GM21447 (cell line): ENCODE measurements at regions not wholly inside any gene's neighbourhood (a gene's known extent, or its start where the extent isn't known, plus 50 kb on each side); places are given as distances from the start of the nearest gene placed in this dataset.

Source experiments
- ATAC-seq: cut with Tn5 transposase; IDR thresholded peaks from one replicate; pipeline ENCODE4 v1.9.1; 2021; ENCODE audit not compliant: unreplicated experiment

- no peak for ATAC-seq
These were observed 267.1 kb downstream of the ADGB start for GRCh38 chr6:146865756-146866379.

DNA sequence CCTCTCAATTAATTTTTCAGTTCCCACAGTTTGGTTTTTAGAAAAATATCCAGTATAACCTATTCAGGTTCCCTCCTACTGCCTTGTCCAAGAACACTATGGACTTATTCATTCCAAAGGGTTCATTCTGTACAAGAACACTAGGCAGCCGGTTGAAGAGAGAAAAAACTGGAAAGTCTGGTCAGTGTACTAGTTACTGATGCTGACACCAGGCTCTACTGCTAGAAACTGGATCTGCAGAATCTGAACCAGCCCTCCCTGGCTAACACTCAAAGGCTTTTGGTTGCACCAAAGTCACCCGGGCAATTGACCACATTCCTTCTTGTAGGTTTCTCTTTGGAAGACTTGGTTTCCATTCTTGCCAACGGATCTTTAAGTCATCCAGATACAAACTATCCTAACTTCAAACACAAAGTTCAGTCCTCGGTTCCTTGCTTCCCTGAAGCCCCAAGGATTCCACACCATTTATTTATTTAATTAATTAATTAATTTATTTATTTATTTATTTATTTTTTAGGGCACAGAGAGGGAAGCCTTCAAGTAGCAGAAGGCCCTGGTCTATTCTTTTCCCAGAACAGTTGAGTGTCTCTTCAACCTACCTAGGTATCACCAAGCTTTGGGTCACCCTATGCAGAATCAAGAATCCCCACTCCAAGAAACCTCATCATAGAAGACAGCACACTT, 268.1 kb downstream of the ADGB start:
- ATAC-seq, result no peak

DNA sequence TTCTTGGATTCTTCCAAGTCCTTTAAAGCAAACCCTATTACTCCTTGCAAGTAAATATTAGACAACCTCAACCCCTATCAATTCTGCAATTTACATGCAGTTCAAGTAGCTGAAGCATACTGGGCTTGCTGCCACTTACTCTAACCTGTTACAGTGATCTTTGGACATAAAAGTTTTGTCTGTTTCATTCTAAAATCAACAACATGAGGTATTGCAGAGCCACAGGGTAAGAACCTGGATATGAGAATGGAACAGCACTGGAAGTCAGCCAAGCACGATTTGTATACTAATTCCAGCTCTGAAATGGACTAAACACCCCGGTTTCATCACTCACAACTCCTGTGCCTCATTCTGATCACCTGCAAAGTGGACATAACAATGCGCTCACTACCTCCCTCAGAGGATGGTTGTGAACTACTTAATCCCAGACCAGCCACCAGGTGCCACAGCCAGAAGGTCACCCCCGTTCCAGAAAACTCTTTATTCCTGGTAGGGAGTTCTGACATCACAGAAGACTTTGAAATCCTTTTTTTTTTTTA, 270.0 kb downstream of the ADGB start:
- ATAC-seq, result no peak

GRCh38 chr6:146870760-146871159, 272.0 kb downstream of the ADGB start:
- ATAC-seq, result no peak

GRCh38 chr6:146871611-146872425, 273.0 kb downstream of the ADGB start:
- ATAC-seq, result no peak

DNA sequence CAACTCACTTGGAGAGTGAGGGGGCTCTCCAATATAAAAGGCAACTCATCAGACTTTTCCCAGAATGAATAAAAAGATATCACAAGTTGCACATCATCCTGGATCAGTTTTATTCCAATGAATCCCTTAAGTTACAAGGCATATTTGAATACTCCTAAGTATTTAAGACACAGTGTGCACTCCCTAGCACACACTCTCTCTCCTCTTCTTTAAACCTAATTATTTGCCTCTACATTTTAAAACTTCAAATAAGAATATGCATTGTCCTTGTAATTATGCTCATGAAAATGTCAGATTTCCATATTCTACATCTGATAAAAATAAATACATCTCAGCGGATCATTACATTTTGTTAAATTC, 273.6 kb downstream of the ADGB start:
- no peak for ATAC-seq

- no peak for ATAC-seq
These were observed 275.7 kb downstream of the ADGB start for GRCh38 chr6:146874278-146875018.

DNA sequence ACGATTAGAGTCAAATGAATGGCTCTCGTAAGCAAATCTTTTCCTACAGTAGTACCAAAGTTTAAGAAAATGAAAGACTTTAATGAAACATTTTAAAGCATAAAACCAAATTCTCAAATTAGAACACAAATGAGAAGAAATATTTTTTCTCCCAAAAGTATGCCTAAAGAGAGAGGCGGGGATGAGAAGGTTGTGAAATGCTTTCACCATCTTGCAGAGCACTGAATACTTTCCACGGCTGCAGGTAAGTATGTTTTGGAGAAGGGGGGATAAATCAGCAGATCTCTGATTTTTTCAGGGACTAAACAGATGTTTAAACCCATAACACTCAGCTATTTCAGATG, 277.1 kb downstream of the ADGB start:
- ATAC-seq, result no peak

DNA sequence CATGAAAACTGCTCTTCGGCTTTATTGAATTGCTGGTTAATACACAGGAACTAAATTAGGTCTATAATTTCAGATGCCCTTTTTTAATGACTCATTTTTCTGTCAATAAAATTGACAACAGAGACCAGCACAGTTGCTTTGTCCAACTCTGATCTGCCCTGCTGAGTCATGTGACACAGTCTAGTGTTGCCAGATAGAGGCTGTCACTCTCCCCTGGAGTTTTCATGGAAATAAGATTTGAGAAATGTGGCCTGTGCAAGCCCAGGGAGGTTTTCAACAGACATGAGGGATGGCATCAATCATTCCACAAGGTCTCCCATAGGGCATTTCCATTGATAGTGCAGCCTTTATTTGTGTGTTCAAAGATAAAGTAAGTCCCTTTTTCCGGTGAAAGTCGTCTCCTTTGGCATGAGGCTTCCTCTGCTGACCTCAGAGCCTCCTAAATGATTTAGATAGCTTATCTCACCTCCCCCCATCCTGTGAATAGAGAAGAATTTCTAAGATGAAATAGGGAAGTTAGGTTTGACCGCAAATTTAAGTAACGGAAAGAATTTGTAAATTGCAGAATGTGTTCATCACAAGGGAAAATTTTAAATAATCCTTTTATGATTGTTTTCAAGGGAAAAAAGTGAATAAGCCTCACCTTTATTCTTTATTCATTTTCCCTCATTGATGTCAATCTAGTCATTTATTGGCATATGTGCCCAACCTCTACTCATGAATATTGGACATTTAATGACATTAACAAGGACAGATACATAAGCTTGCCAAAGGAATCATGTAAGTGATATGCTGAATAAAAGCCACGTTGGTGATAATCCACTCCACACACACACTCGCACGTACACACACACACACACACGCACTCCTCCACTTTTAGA, 277.7 kb downstream of the ADGB start:
- ATAC-seq, result peak; percentile 57

- no peak for ATAC-seq
These were observed 279.6 kb downstream of the ADGB start for GRCh38 chr6:146878168-146878951.

- ATAC-seq, result no peak
These were observed 280.2 kb downstream of the ADGB start for GRCh38 chr6:146878952-146879340.

DNA sequence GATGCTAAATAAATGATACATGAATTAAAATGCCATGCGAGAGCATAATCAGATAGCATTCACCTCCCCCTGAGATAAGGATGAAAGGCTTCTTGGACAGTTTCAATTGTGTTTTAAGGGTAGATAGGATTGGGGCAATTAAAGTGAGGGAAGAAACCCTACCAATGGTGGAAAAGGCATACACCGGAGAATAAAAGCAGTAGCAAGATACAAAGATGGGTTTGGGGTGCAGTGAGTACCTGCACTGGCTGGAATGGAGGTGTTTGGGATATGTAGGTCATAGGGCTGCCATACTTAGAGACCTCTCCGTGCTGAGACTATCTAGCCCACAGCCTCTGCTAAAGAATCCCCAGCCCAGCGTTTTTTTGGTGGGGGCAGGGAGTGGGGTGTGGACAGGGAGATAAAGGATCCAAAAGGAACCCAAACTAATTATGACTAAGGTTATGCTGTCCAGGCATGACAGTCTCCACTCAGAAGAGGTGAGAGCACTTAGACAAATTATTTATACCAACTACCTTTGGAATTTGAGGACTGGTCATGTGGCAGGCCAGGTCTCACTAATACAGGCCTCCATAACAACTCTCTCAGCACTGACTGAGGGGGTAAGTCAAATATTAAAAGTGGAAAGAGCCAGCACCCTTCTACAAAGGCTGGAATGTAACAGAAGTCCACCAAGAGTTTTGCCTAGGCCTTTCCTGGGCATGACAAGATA, 280.8 kb downstream of the ADGB start:
- ATAC-seq, result no peak

DNA sequence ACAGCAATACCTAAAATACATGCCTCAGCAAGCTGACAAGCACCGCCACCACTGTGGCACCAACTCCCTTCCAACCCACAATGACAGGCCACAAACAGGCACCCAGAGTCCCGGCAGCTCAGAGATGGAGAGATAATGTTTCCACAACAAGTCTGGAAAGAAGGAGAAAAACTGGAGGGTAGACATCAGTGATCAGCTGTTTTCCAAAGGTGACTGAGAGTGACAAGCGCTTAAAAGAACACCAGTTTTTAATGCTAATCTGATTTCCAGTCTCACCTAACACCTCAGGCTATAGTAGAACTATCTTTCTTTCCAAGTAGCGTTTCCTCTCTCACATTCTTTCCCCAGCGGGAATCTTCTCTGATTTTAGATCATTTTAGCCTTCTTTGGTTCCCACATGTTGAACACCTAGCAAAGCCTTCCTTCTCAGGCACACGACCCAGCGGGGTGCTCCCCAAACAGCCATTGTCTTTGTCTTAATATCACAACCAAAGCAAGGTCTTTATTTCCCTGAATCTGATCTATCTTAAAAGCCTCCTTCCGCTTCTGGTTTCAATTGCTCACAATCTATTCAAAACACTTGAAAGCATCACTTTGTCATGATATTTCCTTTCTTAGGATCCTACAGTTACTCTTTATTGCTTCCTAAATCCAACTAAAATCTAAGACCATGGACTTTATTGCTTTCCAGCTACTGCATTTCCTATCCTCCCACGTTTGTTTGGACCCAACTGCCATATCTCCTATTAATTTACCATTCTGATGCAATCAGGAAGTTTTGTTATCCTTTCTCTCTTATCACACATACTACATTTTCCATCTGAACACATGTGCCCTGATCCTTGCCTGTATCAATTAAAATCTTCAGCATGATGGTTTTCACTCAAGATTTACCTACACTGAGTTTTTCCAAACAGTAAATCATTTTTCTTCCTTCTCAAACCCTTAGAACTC, 282.7 kb downstream of the ADGB start:
- no peak for ATAC-seq

- ATAC-seq, result no peak
These were observed 285.1 kb downstream of the ADGB start for GRCh38 chr6:146883640-146884531.

GRCh38 chr6:146884728-146885127, 286.0 kb downstream of the ADGB start:
- peak; percentile 91 for ATAC-seq

GRCh38 chr6:146885708-146886457, 287.1 kb downstream of the ADGB start:
- ATAC-seq, result no peak
